Forelimb muscle (tissue), 1 donor: ENCODE measurements at regions not wholly inside any gene's neighbourhood (a gene's known extent, or its start where the extent isn't known, plus 50 kb on each side); places are given as distances from the start of the nearest gene placed in this dataset.
"Not testable (repeated sequence)": the region's sequence is repeated elsewhere in the genome, so short reads cannot be mapped to it uniquely, and the experiment has no call there.

Source experiments
- DNase-seq: peaks from one replicate; pipeline ENCODE4 v3.0.0-alpha.2; 2013; ENCODE audit warnings: low read depth

GRCh38 chr13:50387051-50387581 is 371.9 kb downstream of the KCNRG start:
- no peak for DNase-seq

- DNase-seq, result no peak
These were observed 373.2 kb downstream of the KCNRG start for GRCh38 chr13:50388481-50388880.

- DNase-seq, result no peak
These were observed 374.5 kb downstream of the KCNRG start for GRCh38 chr13:50389726-50390125.

- DNase-seq, result no peak
These were observed 375.4 kb downstream of the KCNRG start for GRCh38 chr13:50390503-50391248.

GRCh38 chr13:50392977-50393376 is 377.7 kb downstream of the KCNRG start:
- DNase-seq, result no peak

- no peak for DNase-seq
These were observed 378.4 kb downstream of the KCNRG start for GRCh38 chr13:50393628-50394027.

GRCh38 chr13:50396001-50396400 is 380.8 kb downstream of the KCNRG start:
- no peak for DNase-seq

GRCh38 chr13:50396618-50397017 is 381.4 kb downstream of the KCNRG start:
- not testable (repeated sequence) for DNase-seq

- no peak for DNase-seq
These were observed 384.9 kb downstream of the KCNRG start for GRCh38 chr13:50400035-50400726.

GRCh38 chr13:50401049-50401505 is 385.8 kb downstream of the KCNRG start:
- no peak for DNase-seq

- no peak for DNase-seq
These were observed 386.6 kb downstream of the KCNRG start for GRCh38 chr13:50401721-50402465.

GRCh38 chr13:50403311-50403710 is 388.1 kb downstream of the KCNRG start:
- no peak for DNase-seq

GRCh38 chr13:50404116-50404515 is 388.9 kb downstream of the KCNRG start:
- no peak for DNase-seq

GRCh38 chr13:50404769-50405168 is 389.5 kb downstream of the KCNRG start:
- DNase-seq, result no peak

GRCh38 chr13:50406831-50407230 is 391.6 kb downstream of the KCNRG start:
- DNase-seq, result no peak

- no peak for DNase-seq
These were observed 392.8 kb downstream of the KCNRG start for GRCh38 chr13:50408068-50408467.

- DNase-seq, result no peak
These were observed 394.0 kb downstream of the KCNRG start for GRCh38 chr13:50409220-50409619.

GRCh38 chr13:50410921-50411746 is 395.9 kb downstream of the KCNRG start:
- no peak for DNase-seq

- no peak for DNase-seq
These were observed 396.9 kb downstream of the KCNRG start for GRCh38 chr13:50412046-50412617.

GRCh38 chr13:50414640-50415039 is 399.4 kb downstream of the KCNRG start:
- DNase-seq, result no peak

- no peak for DNase-seq
These were observed 400.2 kb downstream of the KCNRG start for GRCh38 chr13:50415428-50415827.
